OCI-LY7 (cell line): ENCODE measurements at regions not wholly inside any gene's neighbourhood (a gene's known extent, or its start where the extent isn't known, plus 50 kb on each side); places are given as distances from the start of the nearest gene placed in this dataset.

Experiments used
- BruUV-seq: library from RNA; stranded (reverse); fragments of 400-500 nt; replicated peaks from 2 replicates; lab custom pipeline; 2021; lab: Mats Ljungman, UMichigan
- CTCF ChIA-PET: fragments of 300-600 bp; sonication (Branson Sonifier 250); formaldehyde crosslinking; loops from one replicate; lab custom pipeline; 2022; ENCODE audit warnings: antibody characterized with exemption; ENCODE audit not compliant: unreplicated experiment; lab: Charles Lee
- POLR2A ChIA-PET: fragments of 300-600 bp; sonication (Branson Sonifier 250); formaldehyde crosslinking; loops from one replicate; lab custom pipeline; 2022; ENCODE audit warnings: antibody characterized with exemption; lab: Charles Lee
- DNase-seq: peaks from one replicate; pipeline ENCODE4 v3.0.0-alpha.2; 2015; ENCODE audit warnings: low spot score
- H2AFZ ChIP-seq: fragments of 200-600 bp; sonication (generic), shearing (Covaris generic); 2 replicates; pipeline ENCODE4 v1.6.1; 2014; ENCODE audit warnings: mild to moderate bottlenecking, antibody characterized with exemption, low read length, moderate library complexity
- H3K27ac ChIP-seq: fragments of 200-600 bp; sonication (generic); 2 replicates; pipeline ENCODE4 v1.5.1; 2014; ENCODE audit warnings: mixed run types, low read depth, mild to moderate bottlenecking, moderate library complexity, low read length, inconsistent platforms; ENCODE audit not compliant: poor library complexity, severe bottlenecking
- H3K36me3 ChIP-seq: fragments of 200-600 bp; sonication (generic); 2 replicates; pipeline ENCODE4 v1.6.1; 2014; ENCODE audit warnings: mild to moderate bottlenecking, antibody characterized with exemption, low read length, moderate library complexity, mixed read lengths; ENCODE audit not compliant: insufficient read depth
- H3K4me1 ChIP-seq: fragments of 200-600 bp; sonication (generic); 2 replicates; pipeline ENCODE4 v1.5.1; 2014; ENCODE audit warnings: mild to moderate bottlenecking, low read length; ENCODE audit not compliant: insufficient read depth, poor library complexity, severe bottlenecking
- H3K4me2 ChIP-seq: fragments of 200-600 bp; sonication (generic); 2 replicates; pipeline ENCODE4 v1.6.1; 2014; ENCODE audit warnings: mild to moderate bottlenecking, low read length
- H3K4me3 ChIP-seq: fragments of 200-600 bp; sonication (generic); 2 replicates; pipeline ENCODE4 v1.5.1; 2014; ENCODE audit warnings: mild to moderate bottlenecking, low read depth, low read length; ENCODE audit not compliant: poor library complexity, severe bottlenecking
- H3K79me2 ChIP-seq: fragments of 200-600 bp; sonication (generic); 2 replicates; pipeline ENCODE4 v1.6.1; 2016; ENCODE audit warnings: low read depth, mild to moderate bottlenecking, low read length, moderate library complexity, mixed read lengths; ENCODE audit not compliant: insufficient read depth
- H3K9me2 ChIP-seq: fragments of 200-600 bp; sonication (generic); 2 replicates; pipeline ENCODE4 v1.6.1; 2016; ENCODE audit warnings: mild to moderate bottlenecking, low read length, mixed read lengths; ENCODE audit not compliant: insufficient read depth
- H3K9me3 ChIP-seq: fragments of 200-600 bp; sonication (generic); 2 replicates; pipeline ENCODE4 v1.6.1; 2014; ENCODE audit warnings: mild to moderate bottlenecking, mixed run types, low read length, mixed read lengths
- H4K20me1 ChIP-seq: fragments of 200-600 bp; sonication (generic); 2 replicates; pipeline ENCODE4 v1.6.1; 2014; ENCODE audit warnings: mild to moderate bottlenecking, antibody characterized with exemption, low read length, moderate library complexity, mixed read lengths; ENCODE audit not compliant: insufficient read depth
- EZH2phosphoT487 ChIP-seq: fragments of 200-600 bp; sonication (generic); IDR thresholded peaks from 2 replicates; pipeline ENCODE4 v1.6.1; 2018; ENCODE audit warnings: low read depth, borderline replicate concordance, mild to moderate bottlenecking, mixed run types, antibody characterized with exemption, low read length, moderate library complexity, mixed read lengths
- intact Hi-C: fragments of 100-400 bp; cut with micrococcal nuclease; formaldehyde crosslinking; loops from one replicate; pipeline ENCODE4 v1.10.0; 2022; ENCODE audit not compliant: unreplicated experiment
- TF ChIP-seq, protein P1 (sequence below): fragments of 200-600 bp; sonication (generic); conservative IDR thresholded peaks from 2 replicates; pipeline ENCODE4 v1.5.1; 2014; ENCODE audit warnings: mild to moderate bottlenecking, antibody characterized with exemption, low read length, moderate library complexity, mixed read lengths

DNA sequence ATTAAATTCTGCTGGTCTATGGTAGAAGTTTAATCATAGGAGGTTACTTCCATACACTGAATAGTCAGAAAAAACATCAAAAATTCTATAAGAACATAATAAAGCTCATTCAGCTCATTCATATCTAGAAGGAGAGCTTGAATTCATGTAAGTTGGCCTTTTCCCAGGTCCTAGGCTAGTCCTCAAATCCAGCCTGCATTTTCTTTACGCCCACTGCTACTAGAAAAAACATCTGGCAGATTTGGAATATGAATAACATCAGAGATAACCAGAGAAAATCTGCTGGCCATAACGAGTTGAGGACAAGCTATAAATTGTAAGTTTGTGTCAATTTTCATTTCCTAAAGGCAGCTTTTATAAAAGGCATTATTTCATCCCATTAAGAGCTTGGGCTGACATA, 95.5 kb downstream of the MXRA5 start:
- no peaks in the 10 kb centered on the region for H3K79me2 ChIP-seq
- H4K20me1 ChIP-seq: no peaks in the 10 kb centered on the region
- no peaks in the 10 kb centered on the region for H3K9me2 ChIP-seq
- H3K27ac ChIP-seq: no peak overlapping the region
- no peak for DNase-seq
- intact Hi-C loops: no loop called here
- ChIA-PET CTCF (no interaction called here), POLR2A (no interaction called here)
- no peaks in the 10 kb centered on the region for H3K4me1 ChIP-seq
- H3K4me3 ChIP-seq: no peak overlapping the region
- no peak overlapping the region for H2AFZ ChIP-seq
- no peaks in the 10 kb centered on the region for H3K9me3 ChIP-seq
- no peak overlapping the region for H3K4me2 ChIP-seq
- no peak for TF ChIP-seq EZH2phosphoT487
- TF ChIP-seq, protein P1, sequence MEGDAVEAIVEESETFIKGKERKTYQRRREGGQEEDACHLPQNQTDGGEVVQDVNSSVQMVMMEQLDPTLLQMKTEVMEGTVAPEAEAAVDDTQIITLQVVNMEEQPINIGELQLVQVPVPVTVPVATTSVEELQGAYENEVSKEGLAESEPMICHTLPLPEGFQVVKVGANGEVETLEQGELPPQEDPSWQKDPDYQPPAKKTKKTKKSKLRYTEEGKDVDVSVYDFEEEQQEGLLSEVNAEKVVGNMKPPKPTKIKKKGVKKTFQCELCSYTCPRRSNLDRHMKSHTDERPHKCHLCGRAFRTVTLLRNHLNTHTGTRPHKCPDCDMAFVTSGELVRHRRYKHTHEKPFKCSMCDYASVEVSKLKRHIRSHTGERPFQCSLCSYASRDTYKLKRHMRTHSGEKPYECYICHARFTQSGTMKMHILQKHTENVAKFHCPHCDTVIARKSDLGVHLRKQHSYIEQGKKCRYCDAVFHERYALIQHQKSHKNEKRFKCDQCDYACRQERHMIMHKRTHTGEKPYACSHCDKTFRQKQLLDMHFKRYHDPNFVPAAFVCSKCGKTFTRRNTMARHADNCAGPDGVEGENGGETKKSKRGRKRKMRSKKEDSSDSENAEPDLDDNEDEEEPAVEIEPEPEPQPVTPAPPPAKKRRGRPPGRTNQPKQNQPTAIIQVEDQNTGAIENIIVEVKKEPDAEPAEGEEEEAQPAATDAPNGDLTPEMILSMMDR: no peak
- H3K36me3 ChIP-seq: no peaks in the 10 kb centered on the region
- no TSS peak for BruUV-seq

- Histone ChIP-seq H2AFZ (no peak overlapping the region), H3K4me3 (no peak overlapping the region), H3K36me3 (no peaks in the 10 kb centered on the region), H3K9me2 (no peaks in the 10 kb centered on the region), H3K79me2 (no peaks in the 10 kb centered on the region), H3K27ac (no peak overlapping the region), H3K9me3 (no peaks in the 10 kb centered on the region), H4K20me1 (no peaks in the 10 kb centered on the region), H3K4me1 (no peaks in the 10 kb centered on the region), H3K4me2 (no peak overlapping the region)
- intact Hi-C loops: no loop called here
- no peak for TF ChIP-seq EZH2phosphoT487
- TF ChIP-seq, protein P1: no peak
- ChIA-PET POLR2A (no interaction called here), CTCF (no interaction called here)
- no peak for DNase-seq
- no TSS peak for BruUV-seq
Observed at GRCh38 chrX:3244955-3245354, 101.5 kb downstream of the MXRA5 start.

GRCh38 chrX:3244203-3244743, 102.2 kb downstream of the MXRA5 start:
- POLR2A ChIA-PET: no interaction called here
- H3K9me2 ChIP-seq: no peaks in the 10 kb centered on the region
- CTCF ChIA-PET: no interaction called here
- TF ChIP-seq EZH2phosphoT487: no peak
- TF ChIP-seq, protein P1: no peak
- H3K79me2 ChIP-seq: no peaks in the 10 kb centered on the region
- no peak overlapping the region for H3K27ac ChIP-seq
- H3K4me1 ChIP-seq: no peaks in the 10 kb centered on the region
- no peaks in the 10 kb centered on the region for H3K9me3 ChIP-seq
- H4K20me1 ChIP-seq: no peaks in the 10 kb centered on the region
- no peaks in the 10 kb centered on the region for H3K36me3 ChIP-seq
- intact Hi-C loops: no loop called here
- no peak overlapping the region for H3K4me2 ChIP-seq
- no peak for DNase-seq
- no peak overlapping the region for H3K4me3 ChIP-seq
- no TSS peak for BruUV-seq
- H2AFZ ChIP-seq: no peak overlapping the region
